ENCODE measurements at regions not wholly inside any gene's neighbourhood (a gene's known extent, or its start where the extent isn't known, plus 50 kb on each side); places are given as distances from the start of the nearest gene placed in this dataset.

DNA sequence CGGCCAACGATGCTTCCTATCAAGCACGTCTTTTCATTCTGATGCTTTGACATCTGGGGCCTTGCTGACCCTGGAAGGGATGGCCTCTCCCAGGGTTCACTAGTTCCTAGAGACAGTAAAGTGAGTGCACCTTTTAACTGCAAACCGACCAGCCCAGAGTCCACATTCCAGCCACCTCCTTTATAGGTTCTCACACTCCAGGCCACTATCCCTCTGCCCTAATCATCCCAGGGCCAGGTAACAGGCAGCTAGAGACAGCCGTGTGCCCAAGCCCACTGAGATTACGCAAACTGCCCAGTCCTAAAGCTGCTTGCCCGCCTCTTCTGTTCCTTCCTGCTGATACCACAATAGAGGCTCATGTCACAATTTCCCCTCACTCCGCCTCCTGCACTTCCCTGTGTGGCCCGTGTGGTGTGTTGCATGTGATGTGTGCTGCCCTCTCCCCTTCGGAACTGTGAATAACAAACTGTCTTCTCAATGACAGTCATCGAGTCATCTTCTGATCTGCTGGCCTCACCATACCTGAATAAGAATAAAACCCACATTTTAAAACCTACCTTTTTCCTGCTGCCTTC lies 123.7 kb upstream of the EXOC2 start:
- Histone ChIP-seq H3K4me1 (ENCODE audit: control insufficient read depth in 1 of 2, insufficient read depth in 2 of 2, low read depth in 1 of 2, low read length in 1 of 2) (no peaks in the 10 kb centered on the region), H3K27ac (ENCODE audit: low read depth in 2 of 2, low read length in 1 of 2) (no peak overlapping the region), H3K79me2 (ENCODE audit: insufficient read depth) (no peaks in the 10 kb centered on the region), H3K4me2 (no peak overlapping the region), H3K36me3 (replicated peaks in 1 of 2; ENCODE audit: control insufficient read depth in 1 of 2, insufficient read depth in 2 of 2, low read length in 1 of 2) (no peaks in the 10 kb centered on the region), H3K4me3 (ENCODE audit: low read depth in 2 of 2, low read length in 1 of 2) (no peak overlapping the region), H3F3A (replicated peaks; ENCODE audit: insufficient read depth) (no peaks in the 10 kb centered on the region), H3K9ac (no peak overlapping the region), H3K9me2 (no peaks in the 10 kb centered on the region), H2AFZ (ENCODE audit: low read depth) (no peak overlapping the region), H4K20me1 (ENCODE audit: insufficient read depth) (no peaks in the 10 kb centered on the region), H3K9me3 (no peaks in the 10 kb centered on the region), H3K27me3 (ENCODE audit: insufficient read depth) (peaks cover 14% of the 10 kb centered on the region; the same call in 1 of the 2 replicates)
- CTCF ChIA-PET: no interaction called here
- DNase-seq: no peak
- 21% methylated on average over 9 of the region's 11 CpGs for WGBS (ENCODE audit: low lambda C conversion rate)
- no peak for TF ChIP-seq FOXM1 (IDR thresholded peaks at IDR 0.05; ENCODE audit: low read depth)
- POLR2A ChIA-PET: no interaction called here

GRCh38 chr6:815348-815738 lies 122.4 kb upstream of the EXOC2 start:
- Histone ChIP-seq H3K9ac (no peak overlapping the region), H3K36me3 (replicated peaks in 1 of 2; ENCODE audit: control insufficient read depth in 1 of 2, insufficient read depth in 2 of 2, low read length in 1 of 2) (no peaks in the 10 kb centered on the region), H3K79me2 (ENCODE audit: insufficient read depth) (no peaks in the 10 kb centered on the region), H4K20me1 (ENCODE audit: insufficient read depth) (no peaks in the 10 kb centered on the region), H3K27ac (ENCODE audit: low read depth in 2 of 2, low read length in 1 of 2) (no peak overlapping the region), H3K27me3 (ENCODE audit: insufficient read depth) (peaks cover 14% of the 10 kb centered on the region; the same call in 1 of the 2 replicates), H3K9me2 (no peaks in the 10 kb centered on the region), H3K4me2 (no peak overlapping the region), H2AFZ (ENCODE audit: low read depth) (no peak overlapping the region), H3K4me1 (ENCODE audit: control insufficient read depth in 1 of 2, insufficient read depth in 2 of 2, low read depth in 1 of 2, low read length in 1 of 2) (no peaks in the 10 kb centered on the region), H3K4me3 (ENCODE audit: low read depth in 2 of 2, low read length in 1 of 2) (no peak overlapping the region), H3F3A (replicated peaks; ENCODE audit: insufficient read depth) (no peaks in the 10 kb centered on the region), H3K9me3 (no peaks in the 10 kb centered on the region)
- TF ChIP-seq TEAD4 (IDR thresholded peaks at IDR 0.05; ENCODE audit: borderline replicate concordance, insufficient read depth) (no peak), TAF1 (IDR thresholded peaks at IDR 0.05; ENCODE audit: borderline replicate concordance, low read depth, low read length) (no peak), CHD2 (IDR thresholded peaks at IDR 0.05; ENCODE audit: low read length, partially characterized antibody) (no peak), YY1 (IDR thresholded peaks at IDR 0.05; ENCODE audit: low read depth) (no peak), USF1 (IDR thresholded peaks at IDR 0.05; ENCODE audit: borderline replicate concordance, low read depth) (no peak), FOSL2 (IDR thresholded peaks at IDR 0.05; ENCODE audit: borderline replicate concordance, low read depth) (no peak), TCF12 (IDR thresholded peaks at IDR 0.05) (no peak), RXRA (IDR thresholded peaks at IDR 0.05; ENCODE audit: borderline replicate concordance, low read depth) (no peak), GABPA (IDR thresholded peaks at IDR 0.05; ENCODE audit: low read depth) (no peak), RCOR1 (IDR thresholded peaks at IDR 0.05; ENCODE audit: low read length) (no peak), SIN3A (IDR thresholded peaks at IDR 0.05; ENCODE audit: borderline replicate concordance, low read depth, low read length) (no peak), MXI1 (IDR thresholded peaks at IDR 0.05; ENCODE audit: low read depth, low read length) (no peak), POLR2AphosphoS5 (IDR thresholded peaks at IDR 0.05; ENCODE audit: low read depth, low read length) (no peak)
- DNase-seq: peak; percentile 27
- ChIA-PET CTCF (interaction anchor here (1.0 to 1.4 kb wide), 2 partner anchors 20 to 503 kb away, joined by 3 read pairs; no protein-coding TSS in a partner anchor), POLR2A (no interaction called here)
- WGBS (ENCODE audit: low lambda C conversion rate): 2% methylated on average over 3 of the region's 3 CpGs

Data from SK-N-SH (cell line).